Spleen (tissue), 11 donors: ENCODE measurements at regions not wholly inside any gene's neighbourhood (a gene's known extent, or its start where the extent isn't known, plus 50 kb on each side); places are given as distances from the start of the nearest gene placed in this dataset.

Experiments
- DNase-seq: peaks from one replicate; pipeline ENCODE4 v3.0.0-alpha.2; 2020
- H3K27ac ChIP-seq, 8 donors: fragments of 200-600 bp; sonication (generic) in 7 of 8; 1 replicate in 4 of 8; 2 replicates in 4 of 8; pipeline versions ENCODE4 v1.5.0 to v1.8.0; 2016 to 2021; ENCODE audit warnings: inconsistent platforms in 4 of 8, mild to moderate bottlenecking in 4 of 8, moderate library complexity in 1 of 8
- H3K27me3 ChIP-seq, 7 donors: fragments of 200-600 bp; sonication (generic) in 6 of 7; replicated peaks in 1 of 7; 1 replicate in 4 of 7; 2 replicates in 3 of 7; pipeline versions ENCODE4 v1.5.0 to v1.8.0; 2016 to 2021; ENCODE audit warnings: inconsistent platforms in 3 of 7, mild to moderate bottlenecking in 1 of 7
- H3K36me3 ChIP-seq, 6 donors: fragments of 200-600 bp; sonication (generic) in 5 of 6; 1 replicate in 4 of 6; 2 replicates in 2 of 6; pipeline versions ENCODE4 v1.5.0 to v1.8.0; 2016 to 2021; ENCODE audit warnings: inconsistent platforms in 2 of 6
- H3K4me1 ChIP-seq, 6 donors: fragments of 200-600 bp; sonication (generic) in 5 of 6; 1 replicate in 3 of 6; 2 replicates in 3 of 6; pipeline versions ENCODE4 v1.5.0 to v1.8.0; 2016 to 2021; ENCODE audit warnings: inconsistent platforms in 3 of 6
- H3K4me3 ChIP-seq, 8 donors: fragments of 200-600 bp; sonication (generic) in 7 of 8; 1 replicate in 4 of 8; 2 replicates in 4 of 8; pipeline versions ENCODE4 v1.5.0 to v1.8.0; 2016 to 2021; ENCODE audit warnings: inconsistent platforms in 4 of 8, mild to moderate bottlenecking in 4 of 8, moderate library complexity in 2 of 8
- H3K9me3 ChIP-seq, 8 donors: fragments of 200-600 bp; sonication (generic) in 7 of 8; 1 replicate in 4 of 8; 2 replicates in 4 of 8; pipeline versions ENCODE4 v1.5.0 to v1.8.0; 2016 to 2021; ENCODE audit warnings: inconsistent platforms in 4 of 8
- POLR2A ChIP-seq, 3 donors: fragments of 450-650 bp; IDR thresholded peaks; one replicate each; pipeline ENCODE4 v1.5.1; 2017; ENCODE audit warnings: antibody characterized with exemption in 3 of 3, mild to moderate bottlenecking in 1 of 3
- POLR2AphosphoS5 ChIP-seq, 3 donors: sonication (generic); formaldehyde crosslinking; IDR thresholded peaks; one replicate each; pipeline ENCODE4 v1.5.1; 2017; ENCODE audit warnings: antibody characterized with exemption in 3 of 3
- WGBS, 5 donors: extraction: QIAGEN DNeasy Blood & Tissue Kit in 3 of 5; methylation state at CpG; one replicate each; pipeline versions ENCODE4 v1.1.5 to v1.1.7; 2013 to 2018; 5-methylcytosine and 5-hydroxymethylcytosine counted together
- intact Hi-C: fragments of 100-400 bp; cut with DNase I; formaldehyde crosslinking; loops from one replicate; pipeline ENCODE4 v1.15.0; 2023; ENCODE audit warnings: low total_unique reads
- TF ChIP-seq, protein P1 (sequence below), 11 experiments: fragments of 200-600 bp in 7 of 11; fragments of 450-650 bp in 4 of 11; sonication (generic) in 4 of 11; IDR thresholded peaks in 8 of 11; conservative IDR thresholded peaks in 3 of 11; 1 replicate in 7 of 11; 2 replicates in 4 of 11; pipeline versions ENCODE4 v1.4.0 to v1.8.0; 2016 to 2021; ENCODE audit warnings: antibody characterized with exemption in 11 of 11, inconsistent platforms in 4 of 11, mild to moderate bottlenecking in 1 of 11
- donor health status: healthy with polysubstance abuse.
- donor health status: DM: no; HTN: no; CAD: no; lungs with moderate emphysema.
- donor health status: DM: no; HTN: no; CAD: no.
- donor health status: Bipolar disorder and iron deficiency.
- donor health status: healthy.
- donor health status: DM: no; HTN: no; CAD: no.
- donor health status: DM: yes; HTN: yes; CAD: no.

DNA sequence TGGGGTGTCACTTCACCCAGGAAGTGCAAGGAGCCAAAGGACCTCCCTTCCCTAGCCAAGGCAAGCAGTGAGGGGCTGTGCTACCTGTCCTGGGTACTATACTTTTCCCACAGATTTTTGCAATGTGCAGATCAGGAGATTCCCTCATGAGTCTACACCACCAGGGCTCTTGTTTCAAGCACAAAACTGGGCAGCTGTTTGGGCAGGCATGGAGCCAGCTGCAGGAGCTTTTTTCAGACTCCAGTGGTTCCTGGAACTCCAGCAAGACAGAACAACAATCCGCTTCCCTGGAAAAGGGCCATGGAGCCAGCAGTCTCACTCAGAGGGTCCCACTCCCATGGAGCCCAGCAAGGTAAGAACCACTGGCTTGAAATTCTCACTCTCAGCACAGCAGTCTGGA, 1649.6 kb downstream of the LRRC4C start:
- H3K9me3 ChIP-seq = peaks cover 0 to 63% (median 32%) of the 10 kb centered on the region in 8 donors
- DNase-seq = no peak
- H3K4me3 ChIP-seq = no peak overlapping the region
- no peaks in the 10 kb centered on the region for H3K4me1 ChIP-seq
- no peak overlapping the region for H3K27ac ChIP-seq
- WGBS, 5 donors = 67 to 100% (median 89%) methylated on average over 1 of the region's 1 CpG
- intact Hi-C loops = no loop called here
- H3K27me3 ChIP-seq = no peaks in the 10 kb centered on the region
- H3K36me3 ChIP-seq = no peaks in the 10 kb centered on the region
- TF ChIP-seq, protein P1, sequence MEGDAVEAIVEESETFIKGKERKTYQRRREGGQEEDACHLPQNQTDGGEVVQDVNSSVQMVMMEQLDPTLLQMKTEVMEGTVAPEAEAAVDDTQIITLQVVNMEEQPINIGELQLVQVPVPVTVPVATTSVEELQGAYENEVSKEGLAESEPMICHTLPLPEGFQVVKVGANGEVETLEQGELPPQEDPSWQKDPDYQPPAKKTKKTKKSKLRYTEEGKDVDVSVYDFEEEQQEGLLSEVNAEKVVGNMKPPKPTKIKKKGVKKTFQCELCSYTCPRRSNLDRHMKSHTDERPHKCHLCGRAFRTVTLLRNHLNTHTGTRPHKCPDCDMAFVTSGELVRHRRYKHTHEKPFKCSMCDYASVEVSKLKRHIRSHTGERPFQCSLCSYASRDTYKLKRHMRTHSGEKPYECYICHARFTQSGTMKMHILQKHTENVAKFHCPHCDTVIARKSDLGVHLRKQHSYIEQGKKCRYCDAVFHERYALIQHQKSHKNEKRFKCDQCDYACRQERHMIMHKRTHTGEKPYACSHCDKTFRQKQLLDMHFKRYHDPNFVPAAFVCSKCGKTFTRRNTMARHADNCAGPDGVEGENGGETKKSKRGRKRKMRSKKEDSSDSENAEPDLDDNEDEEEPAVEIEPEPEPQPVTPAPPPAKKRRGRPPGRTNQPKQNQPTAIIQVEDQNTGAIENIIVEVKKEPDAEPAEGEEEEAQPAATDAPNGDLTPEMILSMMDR (IDR thresholded peaks at IDR 0.05 in 8 of 11, conservative IDR thresholded peaks at IDR 0.05 in 3 of 11) = no peak
- no peak for TF ChIP-seq POLR2A (IDR thresholded peaks at IDR 0.05)
- TF ChIP-seq POLR2AphosphoS5 (IDR thresholded peaks at IDR 0.05) = no peak

DNA sequence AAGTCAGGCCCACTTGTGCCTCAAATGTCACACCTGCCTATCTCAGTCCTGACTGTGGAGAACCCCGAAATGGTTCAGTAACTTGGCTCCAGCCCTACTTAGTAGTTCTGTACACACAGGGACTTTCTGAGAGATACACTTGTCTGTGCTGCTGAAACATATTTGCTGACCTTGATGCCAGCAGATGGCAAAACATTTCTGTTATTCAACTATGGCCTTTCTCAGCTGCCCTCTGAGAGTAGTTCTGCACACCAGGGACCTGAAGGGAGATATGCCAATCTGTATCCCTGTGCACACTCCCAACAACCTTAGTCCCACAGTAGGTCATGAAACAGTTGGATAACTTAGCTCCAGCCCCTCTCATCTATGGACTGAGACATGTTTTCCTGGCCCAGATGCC, 1651.5 kb downstream of the LRRC4C start:
- WGBS, 5 donors = 33 to 86% (median 62%) methylated on average over 1 of the region's 1 CpG
- no peak for DNase-seq
- H3K4me1 ChIP-seq = no peaks in the 10 kb centered on the region

DNA sequence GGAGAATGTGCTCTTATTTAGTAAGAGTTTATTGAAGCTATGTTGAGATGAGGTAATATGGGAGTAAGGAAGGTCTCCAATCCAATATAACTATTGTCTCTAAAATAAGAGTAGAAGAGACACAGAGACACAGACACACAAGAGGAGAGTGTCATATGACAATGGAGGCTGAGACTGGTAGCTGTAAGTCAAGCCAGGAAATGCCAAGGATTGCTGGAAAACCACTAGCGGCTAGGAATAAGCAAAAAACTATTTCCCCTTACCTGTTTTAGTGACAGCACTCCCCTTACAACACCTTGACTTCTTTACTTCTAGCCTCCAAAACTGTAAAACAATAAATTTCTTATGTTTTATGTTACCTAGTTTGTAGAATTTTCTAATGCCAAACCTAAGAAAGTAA, 1652.8 kb downstream of the LRRC4C start:
- H3K27me3 ChIP-seq = no peaks in the 10 kb centered on the region
- intact Hi-C loops = no loop called here
- H3K4me3 ChIP-seq = no peak overlapping the region
- TF ChIP-seq, protein P1 (IDR thresholded peaks at IDR 0.05 in 8 of 11, conservative IDR thresholded peaks at IDR 0.05 in 3 of 11) = no peak
- TF ChIP-seq POLR2A (IDR thresholded peaks at IDR 0.05) = no peak
- H3K27ac ChIP-seq = no peak overlapping the region
- WGBS, 5 donors = 59 to 88% (median 65%) methylated on average over 1 of the region's 1 CpG
- H3K4me1 ChIP-seq = no peaks in the 10 kb centered on the region
- no peaks in the 10 kb centered on the region for H3K36me3 ChIP-seq
- DNase-seq = no peak
- H3K9me3 ChIP-seq = peaks cover 0 to 43% (median 15%) of the 10 kb centered on the region in 8 donors

More for the DNA sequence above, 1651.5 kb downstream of the LRRC4C start:
- intact Hi-C loops = no loop called here
- Histone ChIP-seq H3K36me3 (no peaks in the 10 kb centered on the region), H3K9me3 (peaks cover 0 to 47% (median 20%) of the 10 kb centered on the region in 8 donors), H3K4me3 (no peak overlapping the region), H3K27me3 (no peaks in the 10 kb centered on the region), H3K27ac (no peak overlapping the region)
- TF ChIP-seq POLR2A (IDR thresholded peaks at IDR 0.05) (no peak), POLR2AphosphoS5 (IDR thresholded peaks at IDR 0.05) (no peak)
- TF ChIP-seq, protein P1 (IDR thresholded peaks at IDR 0.05 in 8 of 11, conservative IDR thresholded peaks at IDR 0.05 in 3 of 11) = no peak

DNA sequence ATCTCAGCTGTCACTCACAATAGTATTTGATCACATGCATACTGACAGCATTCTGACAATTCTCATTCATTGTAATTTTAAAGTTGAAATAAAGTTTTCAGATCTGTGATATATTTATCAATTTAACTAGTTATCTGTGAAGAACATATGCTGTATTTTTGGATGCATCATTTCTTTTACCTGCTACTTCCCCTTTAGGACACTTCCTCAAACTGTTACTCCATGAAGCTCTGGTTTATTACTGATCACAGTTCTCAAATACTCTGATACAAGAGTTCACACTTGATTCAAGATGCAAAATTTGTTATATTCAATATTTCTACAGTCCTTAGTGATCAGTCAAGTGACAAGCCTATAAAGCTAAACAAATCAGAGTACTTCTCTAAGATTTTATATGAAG, 1655.2 kb downstream of the LRRC4C start:
- intact Hi-C loops = no loop called here
- no peak overlapping the region for H3K27ac ChIP-seq
- H3K36me3 ChIP-seq = no peaks in the 10 kb centered on the region
- no peaks in the 10 kb centered on the region for H3K4me1 ChIP-seq
- peaks cover 0 to 23% (median 7%) of the 10 kb centered on the region in 8 donors for H3K9me3 ChIP-seq
- no peak for DNase-seq
- TF ChIP-seq, protein P1 (IDR thresholded peaks at IDR 0.05 in 8 of 11, conservative IDR thresholded peaks at IDR 0.05 in 3 of 11) = no peak
- no peak for TF ChIP-seq POLR2AphosphoS5 (IDR thresholded peaks at IDR 0.05)
- no peak for TF ChIP-seq POLR2A (IDR thresholded peaks at IDR 0.05)
- H3K27me3 ChIP-seq = no peaks in the 10 kb centered on the region
- H3K4me3 ChIP-seq = no peak overlapping the region
